IMR-90 (cell line): ENCODE measurements at regions not wholly inside any gene's neighbourhood (a gene's known extent, or its start where the extent isn't known, plus 50 kb on each side); places are given as distances from the start of the nearest gene placed in this dataset.

Source experiments
- ATAC-seq: fragments of 200-7000 bp; cut with Tn5 transposase; 2 replicates; pipeline ENCODE4 v1.9.1; 2020; ENCODE audit warnings: low read depth, mild to moderate bottlenecking, moderate library complexity
- BruUV-seq: library from RNA; stranded (reverse); fragments of 400-500 nt; replicated peaks from 2 replicates; lab custom pipeline; 2021; lab: Mats Ljungman, UMichigan
- CTCF ChIA-PET: fragments of 300-600 bp; formaldehyde crosslinking; extraction: SDS; loops from one replicate; lab custom pipeline; 2021; ENCODE audit warnings: antibody characterized with exemption; lab: Yijun Ruan, JAX
- POLR2A ChIA-PET: fragments of 300-600 bp; sonication (Branson Sonifier 250); formaldehyde crosslinking; loops from one replicate; lab custom pipeline; 2022; ENCODE audit warnings: antibody characterized with exemption; ENCODE audit not compliant: unreplicated experiment; lab: Charles Lee
- DNase-seq: peaks from one replicate; pipeline ENCODE4 v3.0.0; 2013
- H2AFZ ChIP-seq: replicated peaks from 2 replicates; pipeline ENCODE3; 2013; ENCODE audit warnings: low read length, mild to moderate bottlenecking; ENCODE audit not compliant: poor library complexity
- H2AK5ac ChIP-seq: 2 replicates; pipeline ENCODE4 v1.6.1; 2013; ENCODE audit warnings: low read depth, low read length, inconsistent platforms
- H2AK9ac ChIP-seq: replicated peaks from 2 replicates; pipeline ENCODE3; 2013; ENCODE audit warnings: mild to moderate bottlenecking, low read depth, low read length, moderate library complexity; ENCODE audit not compliant: poor library complexity
- H2BK120ac ChIP-seq: 2 replicates; pipeline ENCODE4 v1.6.1; 2013; ENCODE audit warnings: low read depth, low read length, inconsistent platforms
- H2BK15ac ChIP-seq: 3 replicates; pipeline ENCODE4 v1.6.1; 2013; ENCODE audit warnings: low read depth, low read length, inconsistent platforms
- H2BK20ac ChIP-seq: 2 replicates; pipeline ENCODE4 v1.6.1; 2013; ENCODE audit warnings: low read depth, mild to moderate bottlenecking, inconsistent platforms, low read length, moderate library complexity
- H2BK5ac ChIP-seq: 2 replicates; pipeline ENCODE4 v1.6.1; 2013; ENCODE audit warnings: mild to moderate bottlenecking, low read depth, low read length, inconsistent platforms; ENCODE audit not compliant: poor library complexity, severe bottlenecking
- H3K14ac ChIP-seq: replicated peaks from 2 replicates; pipeline ENCODE4 v1.6.1; 2013; ENCODE audit warnings: low read depth, low read length, inconsistent platforms
- H3K18ac ChIP-seq: 2 replicates; pipeline ENCODE4 v1.6.1; 2013; ENCODE audit warnings: low read depth, low read length, control low read depth
- H3K23ac ChIP-seq: 2 replicates; pipeline ENCODE4 v1.6.1; 2013; ENCODE audit warnings: low read depth, low read length, inconsistent platforms
- H3K27ac ChIP-seq: 2 replicates; pipeline ENCODE4 v1.5.1; 2013; ENCODE audit warnings: mild to moderate bottlenecking, control low read depth, low read length; ENCODE audit not compliant: insufficient read depth
- H3K27me3 ChIP-seq: 2 replicates; pipeline ENCODE4 v1.6.1; 2013; ENCODE audit warnings: low read length; ENCODE audit not compliant: control insufficient read depth, insufficient read depth
- H3K36me3 ChIP-seq: 2 replicates; pipeline ENCODE4 v1.6.1; 2013; ENCODE audit warnings: low read length, mixed read lengths; ENCODE audit not compliant: control insufficient read depth, insufficient read depth
- H3K4ac ChIP-seq: 2 replicates; pipeline ENCODE4 v1.6.1; 2013; ENCODE audit warnings: low read depth, low read length, inconsistent platforms
- H3K4me1 ChIP-seq: 2 replicates; pipeline ENCODE4 v1.6.1; 2013; ENCODE audit warnings: low read length, mixed read lengths; ENCODE audit not compliant: control insufficient read depth, insufficient read depth
- H3K4me2 ChIP-seq: 2 replicates; pipeline ENCODE4 v1.6.1; 2013; ENCODE audit warnings: low read depth, mild to moderate bottlenecking, control low read depth, low read length, moderate library complexity
- H3K4me3 ChIP-seq: 2 replicates; pipeline ENCODE4 v1.5.1; 2013; ENCODE audit warnings: low read depth, mild to moderate bottlenecking, control low read depth, low read length, moderate library complexity; ENCODE audit not compliant: insufficient read depth
- H3K56ac ChIP-seq: 2 replicates; pipeline ENCODE4 v1.6.1; 2013; ENCODE audit warnings: low read length, inconsistent platforms; ENCODE audit not compliant: insufficient read depth; ENCODE audit errors: extremely low read depth
- H3K79me1 ChIP-seq, 2 experiments: 2 replicates each; pipeline ENCODE4 v1.6.1; 2013; ENCODE audit warnings: low read length in 2 of 2, inconsistent platforms in 1 of 2, low read depth in 1 of 2
- H3K9ac ChIP-seq: 2 replicates; pipeline ENCODE4 v1.6.1; 2013; ENCODE audit warnings: low read depth, low read length, control low read depth
- H3K9me1 ChIP-seq: 2 replicates; pipeline ENCODE4 v1.6.1; 2013; ENCODE audit warnings: low read length, inconsistent platforms; ENCODE audit not compliant: insufficient read depth
- H3K9me3 ChIP-seq: 2 replicates; pipeline ENCODE4 v1.6.1; 2013; ENCODE audit warnings: low read length; ENCODE audit not compliant: control insufficient read depth, insufficient read depth
- H4K20me1 ChIP-seq: 2 replicates; pipeline ENCODE4 v1.6.1; 2013; ENCODE audit warnings: low read length, inconsistent platforms; ENCODE audit not compliant: insufficient read depth
- H4K5ac ChIP-seq: 2 replicates; pipeline ENCODE4 v1.6.1; 2013; ENCODE audit warnings: mild to moderate bottlenecking, low read depth, low read length, control low read depth
- H4K8ac ChIP-seq, 2 experiments: 2 replicates each; pipeline ENCODE4 v1.6.1; 2013; ENCODE audit warnings: low read depth in 2 of 2, low read length in 2 of 2, control low read depth in 1 of 2, inconsistent platforms in 1 of 2
- H4K91ac ChIP-seq: 2 replicates; pipeline ENCODE4 v1.6.1; 2013; ENCODE audit warnings: low read depth, low read length, inconsistent platforms; ENCODE audit not compliant: insufficient read depth
- CTCF ChIP-seq: conservative IDR thresholded peaks from 2 replicates; pipeline ENCODE4 v1.5.1; 2012; ENCODE audit warnings: mild to moderate bottlenecking, low read depth, low read length, improper control_type of control experiment
- RCOR1 ChIP-seq: IDR thresholded peaks from 2 replicates; pipeline ENCODE4 v1.6.1; 2012; ENCODE audit warnings: mild to moderate bottlenecking, low read length, improper control_type of control experiment; ENCODE audit not compliant: insufficient replicate concordance
- WGBS, 2 experiments: methylation state at CpG; one replicate each; pipeline versions ENCODE4 v1.1.5 to v1.1.7; 2013; ENCODE audit warnings: missing lambda C conversion rate in 2 of 2; ENCODE audit not compliant: insufficient read length in 1 of 2; ENCODE audit errors: extremely low coverage in 2 of 2; 5-methylcytosine and 5-hydroxymethylcytosine counted together
- dilution Hi-C: fragments of 300-500 bp; cut with HindIII; formaldehyde crosslinking; loops from one replicate; pipeline ENCODE4 v1.14.3; 2018; ENCODE audit warnings: low sequenced_read_pairs; ENCODE audit not compliant: unreplicated experiment
- in situ Hi-C: fragments of 300-500 bp; cut with MboI; formaldehyde crosslinking; loops from 3 replicates; pipeline ENCODE4 v1.14.3; 2019; ENCODE audit warnings: low sequenced_read_pairs, inconsistent platforms, mixed read lengths
- intact Hi-C: fragments of 100-400 bp; cut with micrococcal nuclease; formaldehyde crosslinking; loops from 2 replicates; pipeline ENCODE4 v1.10.0; 2022

- Histone ChIP-seq H2AK5ac (no peak overlapping the region), H3K4me1 (no peaks in the 10 kb centered on the region), H3K9me1 (no peaks in the 10 kb centered on the region), H2BK120ac (no peak overlapping the region), H3K36me3 (no peaks in the 10 kb centered on the region), H3K4ac (no peak overlapping the region), H3K27ac (no peak overlapping the region), H4K8ac (no peak overlapping the region), H3K79me1 (no peaks in the 10 kb centered on the region), H2AFZ (no peak overlapping the region), H3K27me3 (peaks cover 6% of the 10 kb centered on the region), H3K14ac (no peak overlapping the region), H4K20me1 (no peaks in the 10 kb centered on the region), H4K91ac (no peak overlapping the region), H4K5ac (no peak overlapping the region), H3K23ac (no peak overlapping the region), H2AK9ac (no peak overlapping the region), H3K4me3 (no peak overlapping the region), H3K56ac (no peak overlapping the region), H3K9me3 (no peaks in the 10 kb centered on the region), H3K4me2 (no peak overlapping the region), H2BK5ac (no peak overlapping the region), H3K9ac (no peak overlapping the region), H2BK15ac (no peak overlapping the region), H2BK20ac (no peak overlapping the region), H3K18ac (no peak overlapping the region)
- CTCF ChIA-PET, result no interaction called here
- POLR2A ChIA-PET, result no interaction called here
- no TSS peak for BruUV-seq
- DNase-seq (no peak), ATAC-seq (no peak)
- in situ Hi-C loops, result no loop called here
- intact Hi-C loops, result no loop called here
- no peak for TF ChIP-seq CTCF
- TF ChIP-seq RCOR1, result no peak
- WGBS, 2 experiments, result 45% methylated on average over 5 of the region's 11 CpGs; no CpG with 5 or more reads in 1 of the 2 experiments
- dilution Hi-C loops, result no loop called here
Measured at GRCh38 chr12:111091051-111091450, 170.7 kb upstream of the MYL2 start.
